ENCODE measurements at regions not wholly inside any gene's neighbourhood (a gene's known extent, or its start where the extent isn't known, plus 50 kb on each side); places are given as distances from the start of the nearest gene placed in this dataset.

- TF ChIP-seq CTCF (IDR thresholded peaks at IDR 0.05) (no peak), POLR2A (IDR thresholded peaks at IDR 0.05) (no peak)
Measured at GRCh38 chr10:108072466-108072865, 908.0 kb upstream of the SORCS1 start.

Measured in uterus (tissue), 2 donors.